ENCODE measurements at regions not wholly inside any gene's neighbourhood (a gene's known extent, or its start where the extent isn't known, plus 50 kb on each side); places are given as distances from the start of the nearest gene placed in this dataset.
"Not testable (repeated sequence)": the region's sequence is repeated elsewhere in the genome, so short reads cannot be mapped to it uniquely, and the experiment has no call there.

DNA sequence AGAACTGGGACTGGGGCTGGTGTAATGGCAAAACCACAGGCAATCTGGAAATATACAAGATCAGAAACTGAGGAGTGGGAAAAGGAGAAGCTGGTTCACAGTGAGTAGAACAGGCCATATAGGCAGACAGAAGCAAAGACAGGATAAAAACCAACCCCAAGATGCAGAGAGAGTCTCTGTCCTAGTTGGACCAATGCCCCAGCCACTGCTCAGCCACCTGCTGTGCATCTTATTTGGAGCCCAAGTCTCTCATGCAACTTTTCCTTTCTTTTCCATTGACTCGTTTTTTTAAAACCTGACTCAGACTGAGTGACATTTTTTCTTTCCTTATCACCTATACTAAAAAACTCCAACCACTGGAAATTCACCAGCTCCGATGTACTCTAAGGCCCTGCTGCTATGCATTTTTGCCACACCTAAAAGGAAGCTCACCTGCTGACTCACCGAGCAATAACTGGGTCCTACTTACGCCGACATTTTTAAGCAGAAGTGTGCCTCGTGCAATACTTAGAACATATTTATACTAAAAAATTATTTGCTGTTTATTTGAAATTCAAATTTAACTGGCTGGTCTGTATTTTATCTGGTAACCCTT is 100.8 kb upstream of the XYLT1 start:
- DNase-seq = no peak

- DNase-seq = no peak
Observed at GRCh38 chr16:17568239-17568638, 97.5 kb upstream of the XYLT1 start.

DNA sequence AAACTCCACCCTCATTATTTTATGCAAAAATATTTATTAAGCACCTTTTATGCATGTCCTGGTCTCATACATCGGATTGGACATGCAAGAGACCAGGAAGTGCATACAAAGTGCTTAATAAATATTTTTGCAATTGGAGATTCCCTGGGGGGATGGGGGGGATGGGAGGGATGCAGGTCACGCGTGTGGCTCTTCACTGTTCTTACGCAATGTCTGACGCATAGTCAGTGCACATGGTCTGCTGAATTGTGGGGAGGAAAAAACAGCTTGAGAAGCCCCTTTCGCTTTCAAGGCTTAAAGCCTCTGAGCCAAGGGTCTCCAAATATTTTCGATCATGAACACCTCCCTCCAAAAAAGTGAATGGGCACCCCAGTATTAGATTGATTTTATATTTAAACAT is 96.7 kb upstream of the XYLT1 start:
- DNase-seq = no peak

DNA sequence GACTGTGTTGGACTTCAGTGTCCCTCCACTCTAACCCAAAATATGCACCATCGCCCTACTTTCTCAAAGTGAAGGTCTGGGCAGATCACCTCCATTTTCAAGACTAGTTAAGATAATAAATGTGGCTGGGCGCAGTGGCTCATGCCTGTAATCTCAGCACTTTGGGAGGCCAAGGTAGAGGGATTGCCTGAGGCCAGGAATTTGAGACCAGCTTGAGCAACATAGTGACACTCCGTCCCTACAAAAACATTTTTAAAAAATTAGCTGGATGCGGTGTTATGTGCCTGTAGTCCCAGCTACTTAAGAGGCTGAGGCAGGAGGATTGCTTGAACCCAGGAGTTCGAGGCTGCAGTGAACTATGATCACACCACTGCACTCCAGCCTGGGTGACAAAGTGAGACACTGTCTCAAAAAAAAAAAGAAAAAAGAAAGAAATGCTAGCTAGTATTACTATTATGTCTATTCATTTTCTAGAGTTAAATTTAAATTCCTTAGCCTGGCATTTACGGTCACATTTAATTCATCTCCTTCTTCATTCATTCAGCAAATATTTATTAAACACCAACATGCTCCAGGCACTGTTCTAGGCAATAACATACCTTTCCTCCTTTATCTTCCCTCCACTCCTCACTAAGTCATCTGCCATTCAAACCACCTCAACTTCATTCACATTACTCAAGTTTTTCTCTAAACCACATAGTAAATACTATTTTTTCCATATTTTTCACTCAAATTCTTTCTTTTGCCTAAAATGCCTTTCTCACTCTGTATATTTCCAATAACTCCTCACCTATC is 96.1 kb upstream of the XYLT1 start:
- DNase-seq = no peak

- DNase-seq = no peak
Observed at GRCh38 chr16:17566075-17566474, 95.3 kb upstream of the XYLT1 start.

- no peak for DNase-seq
Observed at GRCh38 chr16:17565605-17566004, 94.8 kb upstream of the XYLT1 start.

DNA sequence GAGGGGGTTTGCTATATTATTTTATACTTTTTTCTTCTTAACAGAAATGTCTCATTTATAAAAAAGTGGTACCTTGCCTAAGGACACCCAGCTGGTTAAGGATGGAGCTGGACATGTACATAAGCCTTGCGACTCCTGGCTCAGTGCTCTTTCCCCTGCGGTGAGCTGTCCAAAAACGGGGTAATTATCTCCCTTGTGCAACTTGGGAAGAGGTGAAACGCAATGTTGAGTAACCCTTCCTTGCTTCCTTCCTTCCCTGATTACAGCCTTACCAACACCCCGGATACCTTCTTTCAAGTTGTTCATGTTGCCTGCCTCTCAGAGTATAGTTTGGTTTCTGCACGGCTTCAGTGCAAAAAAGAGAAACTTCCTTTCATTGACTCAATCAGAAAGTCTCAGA is 94.1 kb upstream of the XYLT1 start:
- DNase-seq = no peak

DNA sequence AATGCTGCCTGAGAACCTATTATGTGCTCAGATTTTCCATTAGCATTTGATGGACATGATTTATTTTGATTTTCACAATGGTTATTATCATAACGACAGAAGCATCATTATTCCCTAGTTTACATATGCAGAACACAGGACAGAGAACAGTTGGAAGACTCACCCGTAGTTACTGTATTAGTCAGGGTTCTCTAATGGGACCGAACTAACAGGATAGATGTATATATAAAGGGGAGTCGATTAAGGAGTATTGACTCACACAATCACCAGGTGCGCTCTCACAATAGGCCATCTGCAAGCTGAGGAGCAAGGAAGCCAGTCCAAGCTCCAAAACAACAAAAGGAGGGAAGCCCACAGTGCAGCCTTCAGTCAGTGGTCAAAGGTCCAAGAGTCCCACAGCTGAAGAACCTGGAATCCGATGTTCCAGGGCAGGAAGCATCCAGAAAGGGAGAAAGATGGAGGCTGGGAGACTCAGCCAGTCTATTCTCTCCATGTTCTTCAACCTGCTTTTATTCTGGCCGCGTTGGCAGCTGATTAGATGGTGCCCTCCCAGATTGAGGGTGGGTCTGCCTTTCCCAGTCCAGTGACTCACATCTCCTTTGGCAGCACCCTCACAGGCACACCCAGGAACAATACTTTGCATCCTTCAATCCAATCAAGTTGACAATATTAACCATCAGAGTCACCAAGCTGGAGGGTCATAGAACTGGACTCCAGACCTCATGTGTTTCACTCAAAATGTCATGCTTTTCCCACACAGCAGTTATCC is 92.7 kb upstream of the XYLT1 start:
- DNase-seq = no peak

DNA sequence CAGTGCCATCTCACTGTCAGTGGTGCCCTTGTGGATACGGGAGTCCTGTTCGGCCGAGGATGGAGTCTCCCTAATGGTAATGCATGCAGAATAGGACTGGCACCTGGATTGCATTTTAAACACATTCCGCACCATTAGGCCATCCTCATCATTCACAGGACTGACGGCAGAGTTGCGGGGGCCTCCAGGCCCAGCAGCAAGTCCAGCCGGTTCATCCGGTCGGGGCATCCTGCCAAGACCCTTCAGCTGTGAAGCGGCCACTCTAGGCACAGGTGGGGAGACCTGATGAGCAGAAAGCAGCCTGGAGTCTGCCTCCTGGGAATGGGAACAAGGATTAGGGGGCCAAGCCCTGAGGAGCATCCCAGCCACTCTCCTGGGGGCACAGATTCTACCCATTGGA is 90.3 kb upstream of the XYLT1 start:
- no peak for DNase-seq

GRCh38 chr16:17560548-17560947 is 89.8 kb upstream of the XYLT1 start:
- DNase-seq = no peak

- no peak for DNase-seq
Observed at GRCh38 chr16:17559394-17559793, 88.6 kb upstream of the XYLT1 start.

- no peak for DNase-seq
Observed at GRCh38 chr16:17557949-17558348, 87.2 kb upstream of the XYLT1 start.

DNA sequence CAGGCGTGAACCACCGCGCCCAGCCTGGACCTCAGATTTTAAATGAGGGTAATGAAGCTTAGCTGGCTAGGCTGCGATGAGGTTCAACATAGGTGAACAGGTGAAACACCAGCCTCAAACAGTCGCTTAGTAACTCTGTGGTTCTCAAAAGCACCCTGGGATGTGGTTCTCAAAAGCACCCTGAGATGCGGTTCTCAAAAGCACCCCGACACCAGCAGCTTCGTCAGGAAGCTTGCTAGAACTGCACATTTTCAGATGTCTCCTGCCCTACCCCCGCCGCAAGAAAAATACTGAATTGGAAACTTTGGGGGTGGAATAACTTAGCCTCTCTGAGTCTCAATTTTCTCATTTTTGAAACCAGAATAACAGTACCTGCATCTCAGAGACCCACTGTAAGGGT is 86.7 kb upstream of the XYLT1 start:
- no peak for DNase-seq

- DNase-seq = no peak
Observed at GRCh38 chr16:17556276-17557052, 85.7 kb upstream of the XYLT1 start.

DNA sequence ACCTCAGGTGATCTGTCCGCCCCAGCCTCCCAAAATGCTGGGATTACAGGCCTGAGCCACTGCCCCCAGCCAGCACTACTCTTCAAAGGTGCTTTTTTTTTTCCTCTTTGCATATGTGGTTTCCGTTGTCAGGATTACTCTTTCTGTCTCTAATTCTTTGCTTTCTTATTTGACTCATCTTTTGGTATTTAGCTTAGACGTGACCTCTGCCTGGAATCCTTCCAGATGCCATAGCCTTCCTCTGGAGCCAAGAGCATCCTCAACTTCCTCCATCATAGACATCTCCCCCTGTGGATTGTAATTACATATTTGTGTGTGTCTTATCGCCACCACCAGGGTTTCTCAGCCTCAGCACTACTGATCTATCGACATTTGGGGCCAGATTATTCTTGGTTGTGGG is 84.4 kb upstream of the XYLT1 start:
- no peak for DNase-seq

- no peak for DNase-seq
Observed at GRCh38 chr16:17552351-17552750, 81.6 kb upstream of the XYLT1 start.

DNA sequence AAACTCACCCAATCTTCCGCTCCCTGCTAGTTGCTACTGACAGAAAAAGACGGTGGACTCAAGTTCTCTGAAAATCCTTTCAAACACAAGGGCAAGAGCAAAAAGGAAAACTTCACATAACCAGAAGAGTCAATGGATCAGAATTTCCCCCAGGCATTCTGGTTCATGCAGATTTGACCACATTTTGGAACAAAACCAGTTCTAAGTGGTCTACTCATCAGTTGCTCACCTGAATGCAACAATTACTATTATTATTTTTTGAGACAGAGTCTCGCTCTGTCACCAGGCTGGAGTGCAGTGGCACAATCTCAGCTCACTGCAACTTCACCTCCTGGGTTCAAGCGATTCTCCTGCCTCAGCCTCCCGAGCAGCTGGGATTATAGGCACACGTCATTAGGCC is 80.9 kb upstream of the XYLT1 start:
- DNase-seq = not testable (repeated sequence)

DNA sequence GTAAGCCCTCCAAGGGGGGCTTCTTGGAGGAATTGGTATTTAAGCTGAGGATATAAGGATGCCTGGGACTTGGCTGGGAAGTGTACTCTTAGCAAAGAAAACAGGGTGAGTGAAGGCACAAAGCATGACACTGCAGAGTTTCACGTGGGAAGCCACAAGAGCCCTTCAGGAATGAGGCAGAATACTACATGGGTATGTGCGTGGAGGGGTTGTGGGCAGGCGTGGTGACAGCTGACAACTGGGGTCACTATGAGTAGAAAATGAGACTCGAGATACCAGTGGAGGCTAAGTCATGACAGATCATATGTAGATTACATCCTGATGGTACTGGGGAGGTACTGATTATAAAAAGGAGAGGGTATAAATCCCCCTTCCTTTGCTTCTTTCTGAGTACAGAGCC is 78.1 kb upstream of the XYLT1 start:
- no peak for DNase-seq

- DNase-seq = no peak
Observed at GRCh38 chr16:17544785-17545184, 74.0 kb upstream of the XYLT1 start.

GRCh38 chr16:17544304-17544703 is 73.5 kb upstream of the XYLT1 start:
- DNase-seq = no peak

DNA sequence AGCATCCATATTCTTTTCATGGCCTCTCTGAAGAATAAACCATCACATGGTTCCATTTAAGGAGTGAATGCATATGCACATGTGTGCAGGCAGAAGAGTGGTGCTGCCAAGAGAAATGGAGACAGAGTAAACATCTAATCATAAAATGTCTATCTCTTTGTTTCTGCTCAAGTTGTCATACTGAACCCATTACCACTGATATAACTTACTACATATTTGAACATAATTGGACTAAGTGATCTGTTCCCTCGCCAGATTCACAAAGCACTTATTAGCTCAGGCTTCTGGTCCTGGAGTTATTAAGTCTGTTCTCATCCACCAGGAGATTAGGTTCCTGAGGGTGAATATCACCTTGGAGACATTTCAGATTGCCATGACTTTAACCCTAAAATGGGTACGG is 72.3 kb upstream of the XYLT1 start:
- no peak for DNase-seq

DNA sequence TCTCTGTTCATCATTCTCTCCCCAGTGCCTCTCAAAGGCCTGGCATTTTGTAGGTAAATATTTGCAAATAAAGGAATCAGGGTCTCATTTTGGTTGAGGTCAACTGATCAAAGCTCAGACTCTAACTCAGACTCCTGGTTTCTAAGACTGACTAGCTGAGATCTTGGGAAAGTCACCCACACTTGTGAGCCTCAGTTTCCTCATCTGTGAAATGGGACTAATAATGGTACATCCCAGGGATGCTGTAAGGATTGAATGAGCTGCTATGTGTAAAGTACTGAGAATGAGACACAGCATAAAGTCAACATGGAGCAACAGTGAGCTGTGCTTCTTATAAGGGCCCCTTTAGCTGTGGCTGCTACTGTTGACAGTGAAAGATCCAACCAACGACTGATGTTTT is 70.6 kb upstream of the XYLT1 start:
- DNase-seq = no peak

GRCh38 chr16:17538927-17539326 is 68.2 kb upstream of the XYLT1 start:
- DNase-seq = no peak
